Uterus (tissue), 2 donors: ENCODE measurements at regions not wholly inside any gene's neighbourhood (a gene's known extent, or its start where the extent isn't known, plus 50 kb on each side); places are given as distances from the start of the nearest gene placed in this dataset.

Experiments used
- CTCF ChIP-seq, 4 experiments: fragments of 200-600 bp in 2 of 4; fragments of 450-650 bp in 2 of 4; sonication (generic) in 2 of 4; IDR thresholded peaks; one replicate each; pipeline ENCODE4 v1.5.1; 2016 to 2019; ENCODE audit warnings: antibody characterized with exemption in 4 of 4, mild to moderate bottlenecking in 2 of 4, moderate library complexity in 1 of 4
- POLR2A ChIP-seq, 2 donors: fragments of 450-650 bp; IDR thresholded peaks; one replicate each; pipeline ENCODE4 v1.6.1; 2016; ENCODE audit warnings: antibody characterized with exemption in 2 of 2, mild to moderate bottlenecking in 1 of 2, moderate library complexity in 1 of 2

- TF ChIP-seq CTCF (IDR thresholded peaks at IDR 0.05): no peak
- no peak for TF ChIP-seq POLR2A (IDR thresholded peaks at IDR 0.05)
These were observed 68.2 kb upstream of the SNRK start for GRCh38 chr3:43218156-43218555.
